Loucy (cell line): ENCODE measurements at regions not wholly inside any gene's neighbourhood (a gene's known extent, or its start where the extent isn't known, plus 50 kb on each side); places are given as distances from the start of the nearest gene placed in this dataset.
A peak's percentile ranks its signal among the peaks of the same experiment; 100 is the strongest.

Source experiments
- H2AFZ ChIP-seq: fragments of 200-600 bp; sonication (generic); 2 replicates; pipeline ENCODE4 v1.6.0; 2016; ENCODE audit warnings: antibody characterized with exemption, mild to moderate bottlenecking, low read length, moderate library complexity
- H3F3A ChIP-seq: fragments of 200-600 bp; 2 replicates; pipeline ENCODE4 v1.6.0; 2016; ENCODE audit warnings: antibody characterized with exemption, low read depth, mild to moderate bottlenecking
- H3K27me3 ChIP-seq: fragments of 200-600 bp; sonication (generic); 2 replicates; pipeline ENCODE4 v1.6.1; 2014; ENCODE audit warnings: low read length, mild to moderate bottlenecking; ENCODE audit not compliant: insufficient read depth, poor library complexity, severe bottlenecking
- H3K36me3 ChIP-seq: fragments of 200-600 bp; sonication (generic); 2 replicates; pipeline ENCODE4 v1.6.1; 2016; ENCODE audit warnings: low read length; ENCODE audit not compliant: insufficient read depth
- H3K4me1 ChIP-seq: fragments of 200-600 bp; sonication (generic); 2 replicates; pipeline ENCODE4 v1.5.1; 2014; ENCODE audit warnings: low read length, mild to moderate bottlenecking; ENCODE audit not compliant: insufficient read depth, poor library complexity, severe bottlenecking
- H3K4me2 ChIP-seq: fragments of 200-600 bp; sonication (generic); 2 replicates; pipeline ENCODE4 v1.6.0; 2014; ENCODE audit warnings: antibody characterized with exemption, low read length, low read depth, mild to moderate bottlenecking; ENCODE audit not compliant: poor library complexity, severe bottlenecking
- H3K4me3 ChIP-seq: fragments of 200-600 bp; sonication (generic); 2 replicates; pipeline ENCODE4 v1.5.1; 2014; ENCODE audit warnings: low read length, mild to moderate bottlenecking, mixed read lengths; ENCODE audit not compliant: poor library complexity, severe bottlenecking
- H3K79me2 ChIP-seq: fragments of 200-600 bp; sonication (generic); 2 replicates; pipeline ENCODE4 v1.6.1; 2014; ENCODE audit warnings: low read length; ENCODE audit not compliant: insufficient read depth
- H3K9ac ChIP-seq: fragments of 200-600 bp; sonication (generic); 2 replicates; pipeline ENCODE4 v1.6.0; 2014; ENCODE audit warnings: mild to moderate bottlenecking, low read depth, low read length, moderate library complexity; ENCODE audit not compliant: poor library complexity, severe bottlenecking
- H3K9me2 ChIP-seq: fragments of 200-600 bp; sonication (generic); replicated peaks from 2 replicates; pipeline ENCODE4 v1.6.1; 2016; ENCODE audit warnings: low read depth, low read length, mixed read lengths
- H3K9me3 ChIP-seq: fragments of 200-600 bp; sonication (generic); 2 replicates; pipeline ENCODE4 v1.6.1; 2014; ENCODE audit warnings: mild to moderate bottlenecking, antibody characterized with exemption, low read length, low read depth; ENCODE audit not compliant: insufficient read depth
- H4K20me1 ChIP-seq: fragments of 200-600 bp; sonication (generic); 2 replicates; pipeline ENCODE4 v1.6.0; 2014; ENCODE audit warnings: antibody characterized with exemption, low read length, mild to moderate bottlenecking; ENCODE audit not compliant: insufficient read depth, poor library complexity, severe bottlenecking
- EZH2phosphoT487 ChIP-seq: fragments of 200-600 bp; IDR thresholded peaks from 2 replicates; pipeline ENCODE4 v1.6.1; 2018; ENCODE audit warnings: antibody characterized with exemption, mild to moderate bottlenecking, moderate library complexity, borderline replicate concordance
- TF ChIP-seq, protein P1 (sequence below): fragments of 200-600 bp; sonication (generic); conservative IDR thresholded peaks from 2 replicates; pipeline ENCODE4 v1.5.1; 2014; ENCODE audit warnings: mild to moderate bottlenecking, antibody characterized with exemption, low read length

DNA sequence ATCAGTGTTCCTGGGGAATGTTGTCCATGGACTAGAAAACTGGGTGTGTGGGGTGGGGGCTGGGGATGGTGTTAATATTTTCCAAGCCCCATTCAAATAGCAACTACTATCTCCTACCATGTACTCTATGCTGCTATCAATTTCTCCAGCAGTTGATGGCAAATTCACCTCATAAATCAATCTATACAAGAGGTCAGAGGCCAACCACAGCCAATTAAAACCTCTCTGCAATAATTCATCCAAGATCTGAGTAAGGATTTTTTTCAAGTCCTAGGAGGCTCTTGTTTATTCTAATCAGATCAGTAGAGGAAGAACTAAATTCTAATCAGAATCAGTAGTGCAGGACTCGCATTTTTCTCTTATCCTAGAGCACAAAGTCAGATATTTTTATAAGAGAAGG is 73.4 kb upstream of the WT1 start:
- H3K36me3 ChIP-seq, result no peaks in the 10 kb centered on the region
- TF ChIP-seq, protein P1, sequence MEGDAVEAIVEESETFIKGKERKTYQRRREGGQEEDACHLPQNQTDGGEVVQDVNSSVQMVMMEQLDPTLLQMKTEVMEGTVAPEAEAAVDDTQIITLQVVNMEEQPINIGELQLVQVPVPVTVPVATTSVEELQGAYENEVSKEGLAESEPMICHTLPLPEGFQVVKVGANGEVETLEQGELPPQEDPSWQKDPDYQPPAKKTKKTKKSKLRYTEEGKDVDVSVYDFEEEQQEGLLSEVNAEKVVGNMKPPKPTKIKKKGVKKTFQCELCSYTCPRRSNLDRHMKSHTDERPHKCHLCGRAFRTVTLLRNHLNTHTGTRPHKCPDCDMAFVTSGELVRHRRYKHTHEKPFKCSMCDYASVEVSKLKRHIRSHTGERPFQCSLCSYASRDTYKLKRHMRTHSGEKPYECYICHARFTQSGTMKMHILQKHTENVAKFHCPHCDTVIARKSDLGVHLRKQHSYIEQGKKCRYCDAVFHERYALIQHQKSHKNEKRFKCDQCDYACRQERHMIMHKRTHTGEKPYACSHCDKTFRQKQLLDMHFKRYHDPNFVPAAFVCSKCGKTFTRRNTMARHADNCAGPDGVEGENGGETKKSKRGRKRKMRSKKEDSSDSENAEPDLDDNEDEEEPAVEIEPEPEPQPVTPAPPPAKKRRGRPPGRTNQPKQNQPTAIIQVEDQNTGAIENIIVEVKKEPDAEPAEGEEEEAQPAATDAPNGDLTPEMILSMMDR, result no peak
- no peak for TF ChIP-seq EZH2phosphoT487

DNA sequence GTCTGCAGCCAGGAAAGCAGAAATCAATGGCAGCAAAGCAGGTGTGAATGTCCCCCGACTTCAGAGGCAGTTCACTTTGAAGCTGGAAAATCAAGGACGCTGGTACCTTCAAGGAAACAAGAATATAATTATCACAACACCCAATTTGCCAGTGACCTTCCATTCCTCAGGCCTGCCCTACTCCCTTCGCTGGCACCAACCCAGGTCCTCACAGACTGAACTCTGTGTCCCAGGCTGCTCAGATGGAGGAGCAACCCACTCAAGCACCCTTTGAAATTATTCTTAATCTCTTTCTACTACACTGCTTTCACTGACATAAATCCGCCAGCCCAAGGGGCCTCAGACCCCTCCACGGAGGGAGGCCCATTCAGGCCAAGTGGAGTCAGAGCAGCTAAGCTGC is 64.7 kb upstream of the WT1 start:
- TF ChIP-seq, protein P1, result no peak
- no peak for TF ChIP-seq EZH2phosphoT487

More for the DNA sequence above, 73.4 kb upstream of the WT1 start:
- no peaks in the 10 kb centered on the region for H3K79me2 ChIP-seq
- H3K4me2 ChIP-seq, result no peak overlapping the region
- no peak overlapping the region for H3K9ac ChIP-seq
- no peak overlapping the region for H3K4me3 ChIP-seq
- H4K20me1 ChIP-seq, result no peaks in the 10 kb centered on the region
- H3K27me3 ChIP-seq, result no peaks in the 10 kb centered on the region
- H2AFZ ChIP-seq, result no peak overlapping the region
- no peaks in the 10 kb centered on the region for H3K9me3 ChIP-seq
- peaks cover 15% of the 10 kb centered on the region for H3K4me1 ChIP-seq
- no peaks in the 10 kb centered on the region for H3K9me2 ChIP-seq
- no peaks in the 10 kb centered on the region for H3F3A ChIP-seq

DNA sequence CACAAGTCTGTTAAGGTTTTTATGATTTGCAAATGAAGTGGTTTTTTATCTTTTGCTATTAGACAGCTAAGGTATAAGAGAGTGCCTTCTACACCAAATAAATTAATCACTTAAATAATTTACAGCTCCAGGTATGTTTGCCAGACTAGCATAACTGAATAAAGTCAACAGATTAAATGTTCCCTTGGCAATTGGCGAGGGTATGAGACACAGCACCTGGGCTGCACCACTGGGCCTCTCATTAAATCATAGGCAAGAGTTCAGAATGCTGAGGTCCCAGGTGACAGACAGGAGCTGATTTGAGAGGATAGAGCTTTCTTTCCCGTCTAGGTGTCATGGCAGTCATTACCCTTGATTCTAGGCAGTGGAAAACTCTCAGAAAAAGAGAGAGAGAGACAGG is 62.6 kb upstream of the WT1 start:
- TF ChIP-seq, protein P1, result no peak
- TF ChIP-seq EZH2phosphoT487, result no peak
- H3K36me3 ChIP-seq, result no peaks in the 10 kb centered on the region

More for the DNA sequence above, 64.7 kb upstream of the WT1 start:
- Histone ChIP-seq H3K9me2 (no peaks in the 10 kb centered on the region), H3K9me3 (no peaks in the 10 kb centered on the region), H2AFZ (0 out of 2 replicates have a peak overlapping the region, but pooled peaks have one; percentile 27), H3K4me1 (peaks cover 6% of the 10 kb centered on the region), H3K4me2 (no peak overlapping the region), H3F3A (no peaks in the 10 kb centered on the region), H4K20me1 (no peaks in the 10 kb centered on the region), H3K79me2 (no peaks in the 10 kb centered on the region), H3K27me3 (no peaks in the 10 kb centered on the region), H3K4me3 (no peak overlapping the region), H3K9ac (no peak overlapping the region), H3K36me3 (no peaks in the 10 kb centered on the region)

More for the DNA sequence above, 62.6 kb upstream of the WT1 start:
- Histone ChIP-seq H3K4me1 (peaks cover 24% of the 10 kb centered on the region), H3K9me2 (no peaks in the 10 kb centered on the region), H3K4me2 (no peak overlapping the region), H4K20me1 (no peaks in the 10 kb centered on the region), H3K27me3 (no peaks in the 10 kb centered on the region), H3F3A (no peaks in the 10 kb centered on the region), H3K4me3 (no peak overlapping the region), H3K9me3 (no peaks in the 10 kb centered on the region), H3K9ac (no peak overlapping the region), H3K79me2 (no peaks in the 10 kb centered on the region), H2AFZ (peak overlapping the region; percentile 54; the same call in 1 of the 2 replicates)
